Fibroblast of mammary gland (primary cell): ENCODE measurements at regions not wholly inside any gene's neighbourhood (a gene's known extent, or its start where the extent isn't known, plus 50 kb on each side); places are given as distances from the start of the nearest gene placed in this dataset.

ENCODE experiments used
- DNase-seq: peaks from one replicate; pipeline ENCODE4 v3.0.0-alpha.2; 2010; ENCODE audit warnings: low read depth
- H3K4me3 ChIP-seq: 2 replicates; pipeline ENCODE4 v1.5.1; 2011; ENCODE audit warnings: low read depth, mild to moderate bottlenecking, low read length, moderate library complexity; ENCODE audit not compliant: control insufficient read depth
- CTCF ChIP-seq: conservative IDR thresholded peaks from 2 replicates; pipeline ENCODE4 v1.5.1; 2011; ENCODE audit warnings: low read depth, low read length, inconsistent platforms; ENCODE audit not compliant: control insufficient read depth, insufficient read depth

- no peak for DNase-seq
- no peak for TF ChIP-seq CTCF
- no peak overlapping the region for H3K4me3 ChIP-seq
Measured at GRCh38 chr13:110782185-110782584, 68.7 kb downstream of the ING1 start.

GRCh38 chr13:110784704-110785103 is 71.2 kb downstream of the ING1 start:
- H3K4me3 ChIP-seq = no peak overlapping the region
- DNase-seq = peak; percentile 31
- no peak for TF ChIP-seq CTCF

DNA sequence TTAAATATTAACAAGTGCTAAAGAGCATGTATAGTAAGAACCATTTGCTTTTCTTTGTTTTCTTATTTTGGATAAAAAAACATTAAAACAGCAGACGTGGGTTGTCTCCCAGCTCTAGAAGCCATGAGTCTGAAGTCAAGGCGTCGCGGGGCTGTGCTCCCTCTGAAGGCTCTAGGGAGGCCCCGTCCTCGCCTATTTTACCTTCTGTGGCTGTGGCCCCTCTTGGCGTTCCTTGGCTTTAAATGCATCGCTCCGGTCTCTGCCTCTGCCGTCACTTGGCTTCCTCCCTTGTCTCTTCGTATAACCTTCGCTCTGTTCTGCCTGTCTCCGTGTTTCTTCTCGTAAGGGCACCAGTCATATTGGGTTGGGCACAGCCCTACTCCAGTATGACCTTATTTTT is 75.3 kb downstream of the ING1 start:
- DNase-seq = no peak
- H3K4me3 ChIP-seq = no peak overlapping the region
- no peak for TF ChIP-seq CTCF

- no peak for DNase-seq
- no peak overlapping the region for H3K4me3 ChIP-seq
- no peak for TF ChIP-seq CTCF
Measured at GRCh38 chr13:110789871-110790270, 76.4 kb downstream of the ING1 start.

- DNase-seq = no peak
- no peak overlapping the region for H3K4me3 ChIP-seq
- TF ChIP-seq CTCF = no peak
Measured at GRCh38 chr13:110790371-110790770, 76.9 kb downstream of the ING1 start.

GRCh38 chr13:110794209-110794608 is 80.7 kb downstream of the ING1 start:
- TF ChIP-seq CTCF = no peak
- no peak overlapping the region for H3K4me3 ChIP-seq
- no peak for DNase-seq

GRCh38 chr13:110797230-110797877 is 83.9 kb downstream of the ING1 start:
- DNase-seq = peak; percentile 37
- TF ChIP-seq CTCF = no peak
- no peak overlapping the region for H3K4me3 ChIP-seq
